ENCODE measurements at regions not wholly inside any gene's neighbourhood (a gene's known extent, or its start where the extent isn't known, plus 50 kb on each side); places are given as distances from the start of the nearest gene placed in this dataset.

DNA sequence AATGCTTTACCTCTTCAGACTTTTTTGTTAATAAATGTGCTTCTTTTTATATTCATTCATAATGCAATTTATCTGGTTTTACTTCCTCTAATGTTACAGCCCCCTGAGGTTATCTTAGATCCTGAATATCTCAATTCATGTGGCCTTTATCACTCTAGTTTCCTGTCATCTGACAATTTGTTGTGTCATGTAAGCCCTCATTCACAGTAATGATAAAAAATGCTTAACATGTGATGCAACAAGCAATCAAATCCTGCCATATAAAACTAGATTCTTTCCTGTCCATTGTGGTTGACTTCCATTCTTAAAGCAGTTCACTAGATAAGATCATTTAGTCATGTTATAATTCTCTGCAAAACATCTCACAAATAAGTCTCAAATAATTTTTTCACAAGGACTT lies 991.2 kb upstream of the ACO1 start:
- TF ChIP-seq, protein P1, sequence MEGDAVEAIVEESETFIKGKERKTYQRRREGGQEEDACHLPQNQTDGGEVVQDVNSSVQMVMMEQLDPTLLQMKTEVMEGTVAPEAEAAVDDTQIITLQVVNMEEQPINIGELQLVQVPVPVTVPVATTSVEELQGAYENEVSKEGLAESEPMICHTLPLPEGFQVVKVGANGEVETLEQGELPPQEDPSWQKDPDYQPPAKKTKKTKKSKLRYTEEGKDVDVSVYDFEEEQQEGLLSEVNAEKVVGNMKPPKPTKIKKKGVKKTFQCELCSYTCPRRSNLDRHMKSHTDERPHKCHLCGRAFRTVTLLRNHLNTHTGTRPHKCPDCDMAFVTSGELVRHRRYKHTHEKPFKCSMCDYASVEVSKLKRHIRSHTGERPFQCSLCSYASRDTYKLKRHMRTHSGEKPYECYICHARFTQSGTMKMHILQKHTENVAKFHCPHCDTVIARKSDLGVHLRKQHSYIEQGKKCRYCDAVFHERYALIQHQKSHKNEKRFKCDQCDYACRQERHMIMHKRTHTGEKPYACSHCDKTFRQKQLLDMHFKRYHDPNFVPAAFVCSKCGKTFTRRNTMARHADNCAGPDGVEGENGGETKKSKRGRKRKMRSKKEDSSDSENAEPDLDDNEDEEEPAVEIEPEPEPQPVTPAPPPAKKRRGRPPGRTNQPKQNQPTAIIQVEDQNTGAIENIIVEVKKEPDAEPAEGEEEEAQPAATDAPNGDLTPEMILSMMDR (IDR thresholded peaks at IDR 0.05) = no peak
- no peak for TF ChIP-seq POLR2A (IDR thresholded peaks at IDR 0.05)

Data from thyroid gland (tissue), 4 donors.